NCI-H69 (cell line): ENCODE measurements at regions not wholly inside any gene's neighbourhood (a gene's known extent, or its start where the extent isn't known, plus 50 kb on each side); places are given as distances from the start of the nearest gene placed in this dataset.

Source experiments
- DNase-seq: peaks from one replicate; lab custom pipeline; 2025; lab: John Stamatoyannopoulos, UW

- DNase-seq: no peak
These were observed 217.0 kb upstream of the CNR1 start for GRCh38 chr6:88383183-88383582.

GRCh38 chr6:88381289-88381642 lies 215.1 kb upstream of the CNR1 start:
- no peak for DNase-seq

- peak; percentile 23 for DNase-seq
These were observed 214.6 kb upstream of the CNR1 start for GRCh38 chr6:88380618-88381288.

- no peak for DNase-seq
These were observed 213.9 kb upstream of the CNR1 start for GRCh38 chr6:88380083-88380482.

GRCh38 chr6:88378639-88379038 lies 212.5 kb upstream of the CNR1 start:
- no peak for DNase-seq

- DNase-seq: no peak
These were observed 211.9 kb upstream of the CNR1 start for GRCh38 chr6:88377976-88378568.

GRCh38 chr6:88376768-88377387 lies 210.7 kb upstream of the CNR1 start:
- DNase-seq: no peak

- DNase-seq: no peak
These were observed 210.1 kb upstream of the CNR1 start for GRCh38 chr6:88376197-88376596.

- DNase-seq: peak; percentile 96
These were observed 208.4 kb upstream of the CNR1 start for GRCh38 chr6:88374553-88374952.

GRCh38 chr6:88371480-88371879 lies 205.3 kb upstream of the CNR1 start:
- DNase-seq: no peak

GRCh38 chr6:88370127-88370710 lies 204.1 kb upstream of the CNR1 start:
- no peak for DNase-seq

GRCh38 chr6:88369262-88369661 lies 203.1 kb upstream of the CNR1 start:
- no peak for DNase-seq

GRCh38 chr6:88368071-88368787 lies 202.1 kb upstream of the CNR1 start:
- DNase-seq: peak; percentile 29

GRCh38 chr6:88367248-88367647 lies 201.1 kb upstream of the CNR1 start:
- peak; percentile 46 for DNase-seq

- DNase-seq: no peak
These were observed 200.5 kb upstream of the CNR1 start for GRCh38 chr6:88366672-88367071.

GRCh38 chr6:88365656-88366055 lies 199.5 kb upstream of the CNR1 start:
- no peak for DNase-seq

GRCh38 chr6:88365230-88365629 lies 199.1 kb upstream of the CNR1 start:
- no peak for DNase-seq

GRCh38 chr6:88361754-88362153 lies 195.6 kb upstream of the CNR1 start:
- DNase-seq: no peak

- no peak for DNase-seq
These were observed 195.2 kb upstream of the CNR1 start for GRCh38 chr6:88361298-88361697.

- no peak for DNase-seq
These were observed 194.2 kb upstream of the CNR1 start for GRCh38 chr6:88360203-88360797.

GRCh38 chr6:88359530-88360202 lies 193.5 kb upstream of the CNR1 start:
- no peak for DNase-seq

- no peak for DNase-seq
These were observed 192.7 kb upstream of the CNR1 start for GRCh38 chr6:88358846-88359245.
